ENCODE measurements at regions not wholly inside any gene's neighbourhood (a gene's known extent, or its start where the extent isn't known, plus 50 kb on each side); places are given as distances from the start of the nearest gene placed in this dataset.

DNA sequence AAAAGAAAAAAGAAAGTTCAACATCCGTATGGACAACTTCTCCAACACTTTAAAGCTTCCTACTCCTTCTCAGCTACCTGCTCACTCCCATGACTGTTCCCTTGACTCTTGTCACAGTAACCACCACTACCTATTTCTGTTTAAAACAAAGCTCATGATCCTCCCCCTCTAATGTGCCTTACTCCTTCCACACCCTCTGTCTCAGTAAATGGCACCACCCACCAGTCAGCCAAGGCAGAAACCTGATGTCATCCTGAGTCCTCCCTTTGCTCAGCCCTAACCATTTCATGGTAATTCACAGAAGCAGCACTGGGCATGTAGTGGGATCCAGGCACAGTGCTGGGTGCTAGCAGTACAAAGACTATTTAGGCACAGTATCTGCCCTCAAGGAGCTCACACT is 63.0 kb upstream of the PPM1J start:
- TF ChIP-seq CTCF (IDR thresholded peaks at IDR 0.05), result no peak
- no peak for TF ChIP-seq POLR2A (IDR thresholded peaks at IDR 0.05)

All from thyroid gland (tissue), 4 donors.